Gastroesophageal sphincter (tissue), 3 donors: ENCODE measurements at regions not wholly inside any gene's neighbourhood (a gene's known extent, or its start where the extent isn't known, plus 50 kb on each side); places are given as distances from the start of the nearest gene placed in this dataset.

ENCODE experiments used
- CTCF ChIP-seq, 4 experiments: fragments of 200-600 bp in 2 of 4; fragments of 450-650 bp in 2 of 4; sonication (generic) in 1 of 4; IDR thresholded peaks; one replicate each; pipeline ENCODE4 v1.5.1; 2017 to 2019; ENCODE audit warnings: antibody characterized with exemption in 4 of 4, mild to moderate bottlenecking in 2 of 4, moderate library complexity in 2 of 4
- POLR2AphosphoS5 ChIP-seq: sonication (generic); formaldehyde crosslinking; IDR thresholded peaks from one replicate; pipeline ENCODE4 v1.6.1; 2017; ENCODE audit warnings: antibody characterized with exemption

GRCh38 chr11:103545551-103545950 lies 436.3 kb downstream of the DYNC2H1 start:
- no peak for TF ChIP-seq CTCF (IDR thresholded peaks at IDR 0.05)
- no peak for TF ChIP-seq POLR2AphosphoS5
